Body of pancreas (tissue), 4 donors: ENCODE measurements at regions not wholly inside any gene's neighbourhood (a gene's known extent, or its start where the extent isn't known, plus 50 kb on each side); places are given as distances from the start of the nearest gene placed in this dataset.

Source experiments
- ATAC-seq: fragments of 150-250 bp; one replicate; pipeline ENCODE4 v1.9.1; 2016
- DNase-seq, 4 donors: peaks; one replicate each; pipeline ENCODE4 v3.0.0-alpha.2; 2019
- H3K27ac ChIP-seq, 4 donors: fragments of 200-600 bp; sonication (generic); 1 replicate in 3 of 4; 2 replicates in 1 of 4; pipeline versions ENCODE4 v1.5.1 to v1.6.1; 2016 to 2019; ENCODE audit warnings: mild to moderate bottlenecking in 1 of 4, mixed read lengths in 1 of 4, moderate library complexity in 1 of 4
- H3K27me3 ChIP-seq, 2 donors: fragments of 200-600 bp; sonication (generic); one replicate each; pipeline ENCODE4 v1.6.0; 2016; ENCODE audit warnings: mild to moderate bottlenecking in 1 of 2
- H3K36me3 ChIP-seq, 2 donors: fragments of 200-600 bp; sonication (generic); replicated peaks in 1 of 2; 2 replicates each; pipeline ENCODE4 v1.5.1; 2016; ENCODE audit warnings: low read depth in 2 of 2; ENCODE audit not compliant: insufficient read depth in 1 of 2
- H3K4me1 ChIP-seq: fragments of 200-600 bp; sonication (generic); one replicate; pipeline ENCODE4 v1.6.0; 2016
- H3K4me3 ChIP-seq, 2 donors: fragments of 200-600 bp; sonication (generic); 1 replicate in 1 of 2; 2 replicates in 1 of 2; pipeline ENCODE4 v1.5.1; 2016 to 2019
- H3K9me3 ChIP-seq, 3 donors: fragments of 200-600 bp; sonication (generic); 1 replicate in 2 of 3; 2 replicates in 1 of 3; pipeline ENCODE4 v1.5.1; 2016
- CTCF ChIP-seq, 7 experiments: fragments of 450-650 bp in 4 of 7; fragments of 200-600 bp in 3 of 7; sonication (generic) in 3 of 7; IDR thresholded peaks; one replicate each; pipeline ENCODE4 v1.5.1; 2016 to 2019; ENCODE audit warnings: antibody characterized with exemption in 7 of 7
- POLR2A ChIP-seq, 3 donors: fragments of 450-650 bp; IDR thresholded peaks; one replicate each; pipeline ENCODE4 v1.6.1; 2016; ENCODE audit warnings: antibody characterized with exemption in 3 of 3, mild to moderate bottlenecking in 2 of 3
- WGBS, 2 donors: methylation state at CpG; one replicate each; pipeline ENCODE4 v1.1.5; 2017; 5-methylcytosine and 5-hydroxymethylcytosine counted together
- intact Hi-C: fragments of 100-400 bp; cut with DNase I; formaldehyde crosslinking; loops from one replicate; pipeline ENCODE4 v1.15.1; 2023

GRCh38 chr2:120441351-120441700 is 95.4 kb downstream of the INHBB start:
- 75 to 78% methylated on average over 9 of the region's 9 CpGs for WGBS, 2 donors
- H3K27ac ChIP-seq, result peak overlapping the region in 1 of 4 donors; percentile 92
- H3K9me3 ChIP-seq, result no peaks in the 10 kb centered on the region
- H3K4me3 ChIP-seq, result no peak overlapping the region
- DNase-seq, result peak in 1 of 4 donors; percentile 10
- peaks cover 45% of the 10 kb centered on the region for H3K4me1 ChIP-seq
- no peaks in the 10 kb centered on the region for H3K36me3 ChIP-seq
- no peak for ATAC-seq
- H3K27me3 ChIP-seq, result no peaks in the 10 kb centered on the region
- no peak for TF ChIP-seq POLR2A (IDR thresholded peaks at IDR 0.05)
- TF ChIP-seq CTCF (IDR thresholded peaks at IDR 0.05), result no peak
- intact Hi-C loops, result no loop called here

GRCh38 chr2:120441744-120442471 is 96.0 kb downstream of the INHBB start:
- ATAC-seq, result peak; percentile 78
- intact Hi-C loops, result no loop called here
- H3K27me3 ChIP-seq, result no peaks in the 10 kb centered on the region
- H3K4me1 ChIP-seq, result peaks cover 51% of the 10 kb centered on the region
- TF ChIP-seq CTCF (IDR thresholded peaks at IDR 0.05), result peak in 1 of 7 experiments; percentile 34
- TF ChIP-seq POLR2A (IDR thresholded peaks at IDR 0.05), result peak in 1 of 3 donors; percentile 5
- peak overlapping the region; percentile 81 to 92 (median 84) for H3K27ac ChIP-seq
- WGBS, 2 donors, result 2 to 7% methylated on average over 21 to 41 of the region's 41 CpGs
- H3K36me3 ChIP-seq, result no peaks in the 10 kb centered on the region
- no peak overlapping the region for H3K4me3 ChIP-seq
- DNase-seq, result peak; percentile 87 to 93 (median 91)
- no peaks in the 10 kb centered on the region for H3K9me3 ChIP-seq

- Histone ChIP-seq H3K4me1 (peaks cover 52% of the 10 kb centered on the region), H3K36me3 (no peaks in the 10 kb centered on the region), H3K4me3 (no peak overlapping the region), H3K27me3 (no peaks in the 10 kb centered on the region), H3K27ac (peak overlapping the region; percentile 81 to 92 (median 84)), H3K9me3 (no peaks in the 10 kb centered on the region)
- intact Hi-C loops, result no loop called here
- TF ChIP-seq POLR2A (IDR thresholded peaks at IDR 0.05) (no peak), CTCF (IDR thresholded peaks at IDR 0.05) (no peak)
- 24 to 53% methylated on average over 16 of the region's 16 CpGs for WGBS, 2 donors
- DNase-seq (peak in 1 of 4 donors; percentile 12), ATAC-seq (peak; percentile 1)
These were observed 96.6 kb downstream of the INHBB start for GRCh38 chr2:120442541-120442922.

GRCh38 chr2:120442923-120443571 is 97.1 kb downstream of the INHBB start:
- TF ChIP-seq CTCF (IDR thresholded peaks at IDR 0.05) (no peak), POLR2A (IDR thresholded peaks at IDR 0.05) (peak; percentile 72 to 92 (median 88))
- peak; percentile 73 for ATAC-seq
- Histone ChIP-seq H3K27ac (peak overlapping the region; percentile 81 to 92 (median 84)), H3K36me3 (no peaks in the 10 kb centered on the region), H3K4me1 (peaks cover 52% of the 10 kb centered on the region), H3K9me3 (no peaks in the 10 kb centered on the region), H3K27me3 (no peaks in the 10 kb centered on the region), H3K4me3 (no peak overlapping the region)
- peak; percentile 75 to 89 (median 82) for DNase-seq
- whole genome bisulfite sequencing, 2 donors, result 29 to 75% methylated on average over 13 to 41 of the region's 50 CpGs
- intact Hi-C loops, result no loop called here
